ENCODE measurements at regions not wholly inside any gene's neighbourhood (a gene's known extent, or its start where the extent isn't known, plus 50 kb on each side); places are given as distances from the start of the nearest gene placed in this dataset.

- TF ChIP-seq GATA3 (IDR thresholded peaks at IDR 0.05; ENCODE audit: low read depth, low read length) (no peak), GATA2 (IDR thresholded peaks at IDR 0.05; ENCODE audit: low read depth, low read length) (no peak)
Measured at GRCh38 chr9:134575103-134575900, 66.3 kb upstream of the COL5A1 start.

All from SH-SY5Y (cell line).